IMR-90 (cell line): ENCODE measurements at regions not wholly inside any gene's neighbourhood (a gene's known extent, or its start where the extent isn't known, plus 50 kb on each side); places are given as distances from the start of the nearest gene placed in this dataset.

ENCODE experiments used
- BHLHE40 ChIP-seq: fragments of 150-350 bp; IDR thresholded peaks from 2 replicates; pipeline ENCODE4 v1.6.1; 2016; ENCODE audit warnings: mild to moderate bottlenecking, low read depth, low read length
- CEBPB ChIP-seq: IDR thresholded peaks from 2 replicates; pipeline ENCODE4 v1.6.1; 2012; ENCODE audit warnings: low read depth, low read length, improper control_type of control experiment
- CTCF ChIP-seq: conservative IDR thresholded peaks from 2 replicates; pipeline ENCODE4 v1.5.1; 2012; ENCODE audit warnings: mild to moderate bottlenecking, low read depth, low read length, improper control_type of control experiment
- FOS ChIP-seq: fragments of 150-350 bp; IDR thresholded peaks from 2 replicates; pipeline ENCODE4 v1.6.1; 2016; ENCODE audit warnings: low read depth, low read length
- POLR2A ChIP-seq: IDR thresholded peaks from 2 replicates; pipeline ENCODE4 v1.6.1; 2012; ENCODE audit warnings: mild to moderate bottlenecking, low read depth, low read length
- RAD21 ChIP-seq: IDR thresholded peaks from 2 replicates; pipeline ENCODE4 v1.6.1; 2012; ENCODE audit warnings: low read length, improper control_type of control experiment
- RCOR1 ChIP-seq: IDR thresholded peaks from 2 replicates; pipeline ENCODE4 v1.6.1; 2012; ENCODE audit warnings: mild to moderate bottlenecking, low read length, improper control_type of control experiment; ENCODE audit not compliant: insufficient replicate concordance
- RFX5 ChIP-seq: IDR thresholded peaks from 2 replicates; pipeline ENCODE4 v1.8.0; 2012; ENCODE audit warnings: low read depth, mild to moderate bottlenecking, low read length, moderate library complexity
- USF2 ChIP-seq: fragments of 150-350 bp; IDR thresholded peaks from 2 replicates; pipeline ENCODE4 v1.6.1; 2017; ENCODE audit warnings: mild to moderate bottlenecking, antibody characterized with exemption, low read length, low read depth

- TF ChIP-seq POLR2A (no peak), RCOR1 (no peak), CTCF (no peak), FOS (no peak), USF2 (no peak), BHLHE40 (no peak), RAD21 (no peak), CEBPB (no peak), RFX5 (no peak)
These were observed 537.9 kb downstream of the CD83 start for GRCh38 chr6:14655201-14656061.
